Skeletal muscle tissue (tissue), 3 donors: ENCODE measurements at regions not wholly inside any gene's neighbourhood (a gene's known extent, or its start where the extent isn't known, plus 50 kb on each side); places are given as distances from the start of the nearest gene placed in this dataset.
"Not testable (repeated sequence)": the region's sequence is repeated elsewhere in the genome, so short reads cannot be mapped to it uniquely, and the experiment has no call there.

Experiments used
- H3K27ac ChIP-seq: one replicate; pipeline ENCODE4 v1.7.0; 2013; ENCODE audit warnings: mild to moderate bottlenecking, low read depth, low read length, inconsistent platforms
- H3K27me3 ChIP-seq, 3 donors: one replicate each; pipeline ENCODE4 v1.7.0; 2013; ENCODE audit warnings: low read length in 3 of 3; ENCODE audit not compliant: control insufficient read depth in 3 of 3, insufficient read depth in 3 of 3
- H3K36me3 ChIP-seq, 3 donors: one replicate each; pipeline ENCODE4 v1.7.0; 2013; ENCODE audit warnings: low read length in 3 of 3; ENCODE audit not compliant: control insufficient read depth in 3 of 3, insufficient read depth in 3 of 3
- H3K4me1 ChIP-seq, 3 donors: one replicate each; pipeline ENCODE4 v1.7.0; 2013; ENCODE audit warnings: low read length in 3 of 3, mild to moderate bottlenecking in 3 of 3; ENCODE audit not compliant: control insufficient read depth in 3 of 3, insufficient read depth in 3 of 3
- H3K4me3 ChIP-seq, 3 donors: one replicate each; pipeline ENCODE4 v1.7.0; 2013; ENCODE audit warnings: low read length in 3 of 3
- H3K9ac ChIP-seq, 3 donors: one replicate each; pipeline ENCODE4 v1.7.0; 2013; ENCODE audit warnings: low read length in 3 of 3, mild to moderate bottlenecking in 3 of 3, moderate library complexity in 2 of 3, low read depth in 1 of 3
- H3K9me3 ChIP-seq, 3 donors: one replicate each; pipeline ENCODE4 v1.7.0; 2013; ENCODE audit warnings: low read length in 3 of 3; ENCODE audit not compliant: control insufficient read depth in 3 of 3
- donor health status: Osteomylitis.

GRCh38 chr1:147072482-147073432 lies 99.5 kb downstream of the PRKAB2 start:
- peaks cover 0 to 4% (median 0%) of the 10 kb centered on the region in 3 donors for H3K4me1 ChIP-seq
- no peak overlapping the region for H3K9ac ChIP-seq
- no peak overlapping the region for H3K27ac ChIP-seq

DNA sequence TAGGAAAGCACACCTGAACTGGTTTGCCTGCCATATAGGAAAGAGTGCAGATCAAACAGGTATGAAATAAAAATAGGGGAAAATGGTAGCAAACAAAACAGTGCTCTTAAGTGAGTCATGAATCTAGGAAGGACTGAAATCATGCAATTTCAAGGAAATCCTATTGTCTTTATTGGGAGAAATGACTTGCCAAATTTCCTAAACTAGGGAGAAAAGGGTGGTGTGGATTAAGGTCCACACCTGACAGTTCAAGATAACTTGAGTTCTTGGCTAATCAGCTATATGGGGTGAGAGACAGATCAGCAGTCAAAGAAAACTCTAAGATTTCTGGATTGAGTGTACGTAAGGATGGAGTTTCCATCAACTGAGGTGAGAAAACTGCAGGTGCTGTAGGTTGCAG lies 101.1 kb downstream of the PRKAB2 start:
- H3K9ac ChIP-seq = no peak overlapping the region
- H3K27ac ChIP-seq = no peak overlapping the region
- no peaks in the 10 kb centered on the region for H3K4me1 ChIP-seq
- peaks cover 0 to 2% (median 0%) of the 10 kb centered on the region in 3 donors for H3K9me3 ChIP-seq
- no peaks in the 10 kb centered on the region for H3K36me3 ChIP-seq
- H3K27me3 ChIP-seq = peaks cover 39 to 50% (median 48%) of the 10 kb centered on the region in 3 donors
- no peak overlapping the region for H3K4me3 ChIP-seq

More at GRCh38 chr1:147072482-147073432, 99.5 kb downstream of the PRKAB2 start:
- Histone ChIP-seq H3K27me3 (peaks cover 55 to 64% (median 64%) of the 10 kb centered on the region in 3 donors), H3K9me3 (peaks cover 0 to 2% (median 0%) of the 10 kb centered on the region in 3 donors), H3K36me3 (no peaks in the 10 kb centered on the region), H3K4me3 (peak overlapping the region; percentile 38 to 51 (median 41))

DNA sequence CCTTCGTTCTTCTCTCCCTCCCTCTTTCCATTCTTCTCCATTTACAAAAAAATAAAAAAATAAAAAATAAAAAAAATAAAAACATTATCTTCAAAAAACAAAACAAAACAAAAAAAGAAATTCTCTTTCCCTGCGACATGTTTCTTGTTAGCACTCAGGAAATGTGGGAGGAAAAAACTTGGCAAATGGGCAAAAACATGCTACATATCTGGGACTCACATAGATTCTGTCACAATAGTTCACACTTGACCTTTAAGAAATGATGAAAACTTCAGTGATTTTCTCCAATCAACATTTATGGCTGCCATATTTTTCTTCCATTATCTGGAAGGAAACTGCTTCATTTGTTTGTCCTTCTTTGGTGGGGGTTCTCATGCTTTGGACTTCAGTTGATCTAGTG lies 109.3 kb downstream of the PRKAB2 start:
- Histone ChIP-seq H3K4me1 (no peaks in the 10 kb centered on the region), H3K9me3 (no peaks in the 10 kb centered on the region), H3K27ac (no peak overlapping the region), H3K27me3 (no peaks in the 10 kb centered on the region), H3K4me3 (no peak overlapping the region), H3K9ac (no peak overlapping the region), H3K36me3 (no peaks in the 10 kb centered on the region)

DNA sequence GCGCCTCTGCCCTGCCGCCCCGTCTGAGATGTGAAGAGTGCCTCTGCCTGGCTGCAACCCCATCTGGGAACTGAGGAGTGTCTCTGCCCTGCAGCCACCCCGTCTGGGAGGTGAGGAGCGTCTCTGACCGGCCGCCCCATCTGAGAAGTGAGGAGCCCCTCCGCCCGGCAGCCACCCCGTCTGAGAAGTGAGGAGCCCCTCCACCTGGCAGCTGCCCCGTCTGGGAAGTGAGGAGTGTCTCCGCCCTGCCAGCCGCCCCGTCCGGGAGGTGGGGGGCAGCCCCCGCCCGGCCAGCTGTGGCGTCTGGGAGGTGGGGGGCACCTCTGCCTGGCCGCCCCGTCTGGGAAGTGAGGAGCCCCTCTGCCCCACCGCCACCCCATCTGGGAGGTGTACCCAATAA lies 110.4 kb downstream of the PRKAB2 start:
- H3K4me3 ChIP-seq, H3K36me3 ChIP-seq: not testable (repeated sequence)

GRCh38 chr1:147053269-147053668 lies 115.1 kb downstream of the NBPF12 start:
- no peak overlapping the region for H3K27ac ChIP-seq
- no peaks in the 10 kb centered on the region for H3K27me3 ChIP-seq
- H3K9ac ChIP-seq = no peak overlapping the region
- no peak overlapping the region for H3K4me3 ChIP-seq
- no peaks in the 10 kb centered on the region for H3K9me3 ChIP-seq
- no peaks in the 10 kb centered on the region for H3K36me3 ChIP-seq
- no peaks in the 10 kb centered on the region for H3K4me1 ChIP-seq

More for the DNA sequence above, 110.4 kb downstream of the PRKAB2 start:
- H3K9me3 ChIP-seq, H3K4me1 ChIP-seq, H3K27me3 ChIP-seq, H3K9ac ChIP-seq, H3K27ac ChIP-seq: not testable (repeated sequence)

GRCh38 chr1:147052677-147053076 lies 114.6 kb downstream of the NBPF12 start:
- Histone ChIP-seq H3K36me3 (no peaks in the 10 kb centered on the region), H3K9ac (no peak overlapping the region), H3K4me1 (no peaks in the 10 kb centered on the region), H3K4me3 (no peak overlapping the region), H3K27ac (no peak overlapping the region), H3K9me3 (no peaks in the 10 kb centered on the region), H3K27me3 (no peaks in the 10 kb centered on the region)

GRCh38 chr1:147052143-147052542 lies 114.0 kb downstream of the NBPF12 start:
- no peaks in the 10 kb centered on the region for H3K36me3 ChIP-seq
- no peak overlapping the region for H3K4me3 ChIP-seq
- no peaks in the 10 kb centered on the region for H3K4me1 ChIP-seq
- no peak overlapping the region for H3K9ac ChIP-seq
- H3K27ac ChIP-seq = no peak overlapping the region
- H3K27me3 ChIP-seq = no peaks in the 10 kb centered on the region
- no peaks in the 10 kb centered on the region for H3K9me3 ChIP-seq

DNA sequence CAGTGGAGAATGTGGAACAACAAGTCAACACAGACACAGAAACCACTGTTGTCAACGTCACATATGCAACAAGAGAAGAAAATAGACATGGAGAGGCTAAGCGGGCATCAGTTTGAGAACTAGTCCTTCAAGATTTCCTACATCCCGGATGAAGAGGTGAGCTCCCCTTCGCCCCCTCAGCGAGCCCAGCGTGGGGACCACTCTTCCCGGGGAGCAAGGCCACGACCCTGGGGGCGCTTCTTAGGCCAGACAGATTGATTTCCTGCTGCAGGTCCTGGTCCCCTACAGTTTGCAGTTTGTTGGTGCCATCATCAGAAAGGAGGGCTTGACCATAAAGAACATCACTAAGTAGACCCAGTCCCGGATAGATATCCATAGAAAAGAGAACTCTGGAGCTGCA lies 113.0 kb downstream of the NBPF12 start:
- Histone ChIP-seq H3K4me3 (no peak overlapping the region), H3K4me1 (no peaks in the 10 kb centered on the region), H3K27me3 (no peaks in the 10 kb centered on the region), H3K27ac (no peak overlapping the region), H3K9ac (no peak overlapping the region), H3K36me3 (no peaks in the 10 kb centered on the region), H3K9me3 (no peaks in the 10 kb centered on the region)

- Histone ChIP-seq H3K9ac (no peak overlapping the region), H3K27ac (no peak overlapping the region), H3K36me3 (no peaks in the 10 kb centered on the region), H3K9me3 (no peaks in the 10 kb centered on the region), H3K27me3 (no peaks in the 10 kb centered on the region), H3K4me3 (no peak overlapping the region), H3K4me1 (no peaks in the 10 kb centered on the region)
These were observed 112.5 kb downstream of the NBPF12 start for GRCh38 chr1:147050654-147051053.

GRCh38 chr1:147046863-147047394 lies 108.8 kb downstream of the NBPF12 start:
- not testable (repeated sequence) for H3K4me3 ChIP-seq, H3K36me3 ChIP-seq, H3K27ac ChIP-seq, H3K27me3 ChIP-seq, H3K4me1 ChIP-seq, H3K9me3 ChIP-seq, H3K9ac ChIP-seq
